Stimulated activated CD4-positive, alpha-beta T cell treated with anti-CD3 and anti-CD28 coated beads, Interleukin-1b, Interleukin-23, amount 100 ng/mL, for 4 hours (primary cell): ENCODE measurements at regions not wholly inside any gene's neighbourhood (a gene's known extent, or its start where the extent isn't known, plus 50 kb on each side); places are given as distances from the start of the nearest gene placed in this dataset.

Experiments used
- DNase-seq, 2 donors: peaks; one replicate each; pipeline ENCODE4 v3.0.0-alpha.2; 2020; ENCODE audit warnings: low read depth in 2 of 2

DNA sequence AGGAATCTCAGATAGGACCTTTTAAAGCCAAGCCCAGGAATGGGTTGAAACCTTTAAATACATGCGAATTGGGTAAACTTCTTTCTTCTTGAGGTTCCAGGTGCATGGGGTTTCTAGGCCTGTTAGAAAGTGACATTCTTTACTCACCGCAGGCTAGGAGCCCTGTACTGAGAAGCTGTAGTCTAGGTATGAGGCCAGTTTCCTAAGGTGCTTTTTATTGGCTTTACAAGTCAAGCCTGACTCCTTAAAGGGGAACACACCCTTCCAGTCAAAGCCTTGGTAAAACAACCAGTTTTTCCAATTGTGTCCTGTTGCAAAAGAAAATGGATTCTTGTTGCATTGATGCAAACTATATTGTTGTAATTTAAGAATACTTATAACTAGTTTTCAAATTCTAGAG is 76.1 kb upstream of the ATP11B start:
- DNase-seq = no peak

DNA sequence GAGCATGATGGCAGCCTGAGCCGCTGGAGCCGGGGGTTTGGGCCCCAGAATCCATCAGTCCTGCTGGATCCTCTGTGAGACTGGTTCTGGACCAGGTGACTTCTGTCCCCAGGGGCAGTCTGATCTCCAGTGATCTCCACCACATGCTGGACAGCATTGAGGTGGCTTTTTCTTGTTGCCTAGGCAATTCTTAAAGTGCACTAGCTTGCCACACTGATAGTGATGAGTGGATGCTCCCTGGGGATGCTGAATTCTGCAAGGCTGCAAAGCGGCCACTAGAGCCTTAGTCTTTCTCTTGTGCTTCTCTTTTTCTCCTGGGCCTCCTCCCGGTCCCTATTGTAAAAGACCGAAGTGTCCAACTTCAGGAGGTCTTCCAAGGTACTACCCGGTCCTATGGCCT is 70.4 kb upstream of the ATP11B start:
- no peak for DNase-seq

DNA sequence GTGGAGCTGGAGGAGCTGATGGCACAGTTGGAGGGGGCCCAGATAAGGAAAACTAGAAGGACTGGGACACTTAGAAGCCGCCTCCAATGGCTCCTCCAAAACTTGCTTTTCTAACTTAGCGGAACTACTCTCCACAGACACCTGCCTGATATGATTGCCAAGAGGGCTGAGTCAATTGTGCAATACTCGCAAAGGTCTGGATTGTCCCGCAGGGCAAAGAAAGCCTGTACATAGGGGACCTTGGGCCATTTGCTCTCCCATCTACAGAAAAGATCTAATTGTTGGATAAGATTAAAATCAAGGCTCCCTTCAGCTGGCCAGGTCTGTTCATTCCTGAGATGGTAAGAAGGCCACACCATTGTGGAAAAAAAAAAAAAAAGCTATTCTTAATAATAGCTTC is 69.7 kb upstream of the ATP11B start:
- DNase-seq = no peak

DNA sequence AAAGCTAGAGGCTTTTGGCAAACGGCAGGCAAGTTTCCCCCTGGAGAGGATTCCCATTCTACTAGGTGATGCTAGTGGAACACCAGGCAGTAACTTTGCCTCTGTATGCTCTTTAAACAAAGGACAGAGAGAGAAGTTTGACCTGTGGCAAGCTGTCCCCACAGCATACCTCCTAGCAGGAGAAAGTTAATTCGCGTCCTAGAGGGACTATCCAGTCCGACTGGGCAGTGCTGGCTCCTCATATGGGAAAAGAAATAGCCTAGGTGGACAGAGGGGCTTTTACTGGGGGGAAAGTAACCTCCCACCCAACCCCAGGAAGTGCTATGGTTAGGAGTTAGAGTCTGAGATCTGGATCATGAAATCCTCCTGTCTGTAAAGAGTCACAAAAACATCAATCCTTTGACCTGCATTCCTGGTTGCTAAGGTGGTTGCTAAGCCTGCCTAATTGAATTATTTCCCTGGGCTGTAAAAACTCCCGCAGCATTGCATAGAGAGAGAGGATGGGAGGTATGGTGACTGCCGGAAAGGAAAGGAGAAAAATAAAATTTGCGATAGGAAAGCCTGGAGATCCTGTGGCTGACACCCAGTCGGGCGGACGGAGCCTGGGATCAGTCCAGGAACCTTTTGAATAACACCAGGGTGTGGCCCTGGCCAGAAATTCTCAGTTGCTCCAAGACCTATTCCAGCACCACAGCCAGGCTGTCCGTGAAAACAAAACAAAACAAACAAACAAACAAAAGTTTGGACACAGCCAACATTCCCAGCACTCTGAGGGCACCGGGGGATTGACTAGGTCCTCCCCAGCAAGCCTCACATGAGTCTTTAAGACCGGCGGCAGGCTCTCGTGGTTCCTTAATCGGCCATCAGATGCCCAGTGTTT is 67.7 kb upstream of the ATP11B start:
- no peak for DNase-seq

DNA sequence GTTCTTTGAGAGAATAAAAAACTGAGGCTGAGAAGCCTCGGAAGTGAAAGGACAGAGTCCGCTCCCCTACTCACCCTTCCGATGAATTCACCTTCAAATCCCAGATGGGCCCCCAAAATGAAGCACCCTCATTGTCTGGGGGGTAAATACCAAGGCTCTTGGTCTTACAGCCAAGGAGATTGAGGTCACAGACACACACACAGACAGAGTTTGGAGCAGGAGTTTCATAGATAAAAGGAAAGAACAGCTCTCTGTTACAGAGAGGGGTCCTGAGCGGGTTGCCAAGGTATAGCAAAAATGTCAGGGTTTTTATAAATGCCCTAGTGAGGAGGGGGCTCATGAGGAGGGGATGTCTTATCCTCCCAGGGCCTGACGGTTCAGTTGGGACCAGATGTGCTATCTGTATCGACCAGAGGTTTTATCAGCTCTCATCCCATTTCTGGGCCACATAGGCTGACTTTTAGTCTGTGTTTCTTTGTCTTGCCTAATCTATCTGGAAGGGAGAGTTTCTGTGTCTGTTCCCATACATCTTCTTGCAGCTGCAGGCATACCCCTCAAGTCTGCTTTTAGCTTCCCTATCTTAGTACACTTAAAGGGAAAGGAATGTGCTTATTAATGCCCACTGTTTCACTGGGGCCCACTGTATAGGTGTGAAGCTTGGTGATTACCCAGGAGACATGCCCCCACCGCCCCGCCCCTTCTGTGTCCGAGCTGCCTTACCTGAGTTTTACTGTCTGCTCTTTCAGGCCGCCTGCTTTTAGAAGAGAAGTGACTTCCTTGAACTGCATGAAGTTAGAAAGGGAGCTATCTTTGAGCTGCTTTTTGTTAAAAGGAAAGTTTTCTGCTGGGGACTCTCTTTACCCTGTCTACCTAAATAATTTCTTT is 66.8 kb upstream of the ATP11B start:
- DNase-seq = no peak

DNA sequence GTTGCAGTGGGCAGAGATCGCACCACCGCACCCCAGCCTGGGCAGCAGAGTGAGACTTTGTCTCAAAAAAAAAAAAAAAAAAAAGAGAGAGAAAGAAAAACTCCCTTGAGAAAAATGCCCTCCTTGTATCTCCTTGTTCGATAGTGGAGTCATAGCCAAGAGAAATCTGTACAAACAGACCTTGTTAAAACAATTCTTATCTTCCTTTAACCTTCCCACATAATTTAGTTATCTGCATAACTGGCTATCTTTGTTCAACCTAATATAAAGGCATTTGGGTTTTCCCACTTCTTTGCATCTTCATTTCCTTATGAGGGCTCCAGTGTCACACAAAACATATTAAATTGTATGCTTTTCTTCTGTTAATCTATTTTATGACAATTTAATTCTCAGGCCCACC is 65.1 kb upstream of the ATP11B start:
- DNase-seq = no peak

DNA sequence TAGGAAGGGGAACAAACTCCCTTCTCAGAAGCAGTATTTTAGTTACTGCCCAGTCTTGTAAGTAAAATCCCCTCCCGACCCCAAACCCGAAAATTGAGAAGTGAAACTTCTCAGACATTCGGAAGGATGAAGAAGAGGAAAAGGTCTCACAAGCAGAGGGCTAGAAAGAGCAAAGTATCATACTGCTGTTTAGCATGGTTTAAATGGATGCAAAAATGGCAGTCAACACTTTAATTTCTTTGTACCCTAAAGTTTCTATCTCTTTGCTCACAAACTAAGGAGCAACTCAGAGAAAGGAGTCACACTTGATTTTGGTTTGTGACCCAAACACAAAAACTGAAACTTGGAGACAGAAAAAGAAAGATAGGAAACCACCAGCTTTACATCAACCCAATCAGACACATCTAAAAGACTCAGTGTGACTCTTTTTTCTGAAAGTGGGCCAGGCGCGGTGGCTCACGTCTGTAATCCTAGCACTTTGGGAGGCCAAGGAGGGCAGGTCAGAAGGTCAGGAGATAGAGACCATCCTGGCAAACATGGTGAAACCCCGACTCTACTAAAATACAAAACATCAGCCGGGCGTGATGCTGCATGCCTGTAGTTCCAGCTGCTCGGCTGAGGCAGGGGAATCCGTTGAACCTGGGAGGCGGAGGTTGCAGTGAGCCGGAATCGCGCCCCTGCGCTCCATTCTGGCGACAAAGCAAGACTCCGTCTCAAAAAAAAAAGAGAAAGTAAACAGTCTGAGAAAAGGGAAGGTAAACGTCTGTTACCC is 63.2 kb upstream of the ATP11B start:
- DNase-seq = no peak

DNA sequence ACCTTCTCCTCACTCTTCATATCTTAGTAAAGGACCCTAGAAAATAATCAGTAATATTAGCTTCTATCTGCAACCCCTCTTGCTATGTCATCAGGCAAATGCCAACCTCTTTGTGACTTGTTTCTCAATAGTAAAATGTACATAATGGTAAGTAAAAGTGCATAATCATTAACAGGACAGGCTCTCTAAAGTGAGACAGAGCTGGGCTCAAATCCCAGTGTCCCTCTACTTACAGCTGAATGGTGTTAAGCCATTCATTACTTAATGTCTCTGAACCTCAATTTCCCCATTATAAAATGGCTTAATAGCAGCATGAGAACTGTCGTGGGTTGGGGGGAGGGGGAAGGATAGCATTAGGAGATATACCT is 62.6 kb upstream of the ATP11B start:
- no peak for DNase-seq

DNA sequence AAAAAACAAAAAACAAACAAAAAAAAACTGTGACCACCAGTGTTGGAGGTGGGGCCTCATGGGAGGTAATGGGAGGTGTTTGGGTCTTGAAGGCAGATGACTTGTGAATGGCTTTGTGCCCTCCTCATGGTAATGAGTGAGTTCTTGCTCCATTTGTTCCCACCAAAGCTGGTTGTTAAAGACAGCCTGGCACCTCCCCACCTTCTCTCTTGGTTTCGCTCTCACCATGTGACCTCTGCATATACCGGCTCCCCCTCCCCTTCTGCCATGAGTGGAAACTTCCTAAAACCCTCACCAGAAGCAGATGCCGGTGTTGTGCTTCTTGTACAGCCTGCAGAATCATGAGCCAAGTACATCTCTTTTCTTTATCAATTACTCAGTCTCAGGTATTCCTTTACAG is 61.5 kb upstream of the ATP11B start:
- no peak for DNase-seq

DNA sequence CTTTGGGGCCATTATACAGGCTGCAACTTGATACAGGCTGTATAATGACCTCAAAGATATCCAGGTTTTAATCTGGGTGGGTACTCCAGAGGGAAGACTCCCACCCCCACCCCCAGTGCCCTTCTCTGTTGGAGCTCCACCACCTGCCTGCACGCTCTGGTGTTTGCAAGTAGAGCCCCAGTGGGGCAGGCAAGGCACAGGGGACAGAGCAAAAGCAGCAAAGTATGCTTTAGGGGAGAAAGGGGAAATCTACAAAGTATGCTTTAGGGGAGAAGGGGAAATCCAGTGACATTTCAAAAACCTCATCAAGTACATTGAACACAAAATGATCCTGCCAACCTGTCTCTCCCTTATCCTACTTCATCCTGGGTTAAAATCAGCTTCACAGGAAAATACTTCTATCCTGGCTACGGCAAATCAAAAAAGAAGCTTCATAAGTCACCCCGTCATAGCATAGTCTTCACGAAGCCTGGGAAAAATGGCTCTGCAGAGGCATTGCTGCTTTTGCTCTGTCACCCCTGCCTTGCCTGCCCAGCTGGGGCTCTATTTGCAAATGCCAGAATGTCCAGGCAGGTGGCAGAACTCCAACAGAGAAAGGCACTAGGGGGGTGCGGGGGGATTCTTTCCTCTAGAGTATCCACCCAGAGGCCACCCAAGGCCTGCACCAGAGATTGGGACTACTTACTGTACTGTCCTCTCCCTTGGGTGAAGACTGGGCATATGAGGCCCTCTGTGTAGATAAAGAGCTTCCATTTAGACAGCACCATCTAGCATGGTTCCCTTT is 60.9 kb upstream of the ATP11B start:
- no peak for DNase-seq

DNA sequence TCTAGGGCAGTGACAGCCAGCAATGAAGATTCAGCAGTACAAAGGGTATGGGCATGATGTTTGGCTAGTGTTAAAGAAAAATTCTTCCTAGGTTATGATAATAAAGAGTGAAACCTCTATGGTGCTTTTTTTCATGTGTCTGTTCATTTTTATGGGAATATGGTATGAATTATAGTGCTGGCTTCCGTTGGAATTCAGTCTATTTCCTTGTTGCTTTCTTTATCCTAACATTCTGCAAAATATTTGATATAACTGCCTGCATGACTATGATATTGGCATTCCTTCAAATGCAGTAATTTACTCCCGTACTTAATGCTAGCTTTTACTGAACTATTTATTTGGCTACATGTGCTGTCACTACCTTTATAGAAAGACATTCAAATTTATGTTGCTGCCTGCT is 57.6 kb upstream of the ATP11B start:
- DNase-seq = no peak

DNA sequence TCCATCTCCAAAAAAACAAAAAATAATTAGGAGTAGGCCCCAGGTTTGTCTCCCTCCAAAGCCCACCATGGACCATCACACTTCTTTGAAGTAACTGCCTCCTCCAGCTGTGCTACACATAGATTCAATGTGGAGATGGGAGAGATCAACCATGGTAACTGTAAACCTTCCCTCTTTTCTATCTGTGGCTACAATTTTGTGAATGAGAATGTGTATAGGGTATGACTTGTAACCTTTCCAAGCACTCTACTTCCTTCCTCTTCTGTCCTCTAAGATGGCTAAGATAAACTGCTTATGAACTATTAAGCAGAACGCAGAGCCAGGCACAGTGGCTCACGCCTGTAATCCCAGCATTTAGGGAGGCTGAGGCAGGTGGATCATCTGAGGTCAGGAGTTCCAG is 55.5 kb upstream of the ATP11B start:
- DNase-seq = no peak

DNA sequence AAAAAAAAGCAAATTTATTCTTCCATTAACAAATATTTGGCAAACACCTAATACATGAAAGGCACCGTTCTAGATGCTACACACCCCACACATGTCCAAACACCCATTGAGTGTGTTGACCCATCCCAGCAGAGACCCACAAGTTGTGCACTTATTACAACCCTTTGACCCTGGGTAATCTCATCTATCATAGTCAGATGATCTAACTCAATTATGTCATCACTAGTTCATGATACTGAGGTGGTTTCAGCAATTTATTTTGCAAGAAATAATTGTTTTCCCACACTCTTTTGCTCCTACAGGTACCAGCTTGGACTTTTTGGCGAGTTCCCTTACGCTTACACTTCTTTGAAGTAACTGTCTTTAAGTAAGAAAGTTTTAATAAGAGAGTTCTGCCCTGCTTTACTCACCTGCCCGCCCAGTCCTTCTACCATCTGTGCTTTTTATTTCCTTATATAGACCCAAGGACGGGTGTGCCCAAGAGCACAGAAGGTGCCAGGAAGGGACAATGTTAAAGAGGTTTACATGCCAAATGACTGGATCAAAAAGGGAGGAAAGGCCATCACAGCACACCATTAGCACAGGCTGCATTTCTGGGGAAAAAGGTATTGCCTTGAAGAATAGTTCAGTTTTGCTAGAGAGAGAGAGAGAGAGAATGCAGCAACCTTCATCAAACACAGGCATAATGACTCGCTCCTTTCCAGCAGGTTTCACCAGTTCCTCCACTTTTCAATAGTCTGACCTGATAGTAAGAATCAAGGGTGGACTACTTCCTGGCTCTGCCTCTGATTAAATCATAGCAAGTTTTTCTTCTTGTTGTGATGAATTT is 54.5 kb upstream of the ATP11B start:
- DNase-seq = no peak

DNA sequence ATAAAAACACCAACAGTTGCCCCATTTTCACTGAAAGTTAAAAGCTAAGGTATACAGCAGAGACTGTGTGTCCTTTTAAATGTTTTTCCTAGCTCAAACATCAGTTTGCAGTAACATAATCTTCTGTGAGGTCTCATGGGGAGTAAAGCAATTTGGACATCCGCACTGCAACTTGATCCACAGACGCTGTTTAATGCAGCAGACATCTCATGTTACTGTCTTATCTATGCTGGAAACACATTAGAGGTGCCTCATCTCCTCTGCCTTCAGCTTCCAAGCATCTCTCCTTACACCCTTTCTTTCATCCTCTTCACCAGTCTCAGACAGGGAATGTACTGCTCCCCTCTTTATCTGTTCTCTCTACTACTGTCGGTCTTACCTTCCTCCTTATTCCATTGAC is 53.7 kb upstream of the ATP11B start:
- DNase-seq = no peak

DNA sequence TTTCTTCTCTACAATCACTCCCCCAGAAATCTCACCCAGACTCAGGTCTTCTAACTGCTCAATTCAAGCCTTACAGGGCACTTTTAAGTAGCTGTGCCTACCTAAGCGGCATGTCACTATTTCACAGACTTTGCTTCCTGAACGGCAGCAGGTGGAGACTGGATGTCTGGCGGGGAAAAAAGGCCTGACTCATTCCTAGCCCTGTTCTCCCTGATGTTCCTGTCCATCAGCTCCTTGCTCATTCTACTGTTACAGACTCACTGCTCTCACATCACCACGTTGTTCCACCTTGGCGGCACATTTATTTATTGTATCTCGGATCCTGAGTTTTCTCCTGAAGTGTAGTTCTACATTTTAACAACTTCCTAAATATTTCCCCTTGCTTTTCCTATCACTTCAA is 52.6 kb upstream of the ATP11B start:
- DNase-seq = no peak

DNA sequence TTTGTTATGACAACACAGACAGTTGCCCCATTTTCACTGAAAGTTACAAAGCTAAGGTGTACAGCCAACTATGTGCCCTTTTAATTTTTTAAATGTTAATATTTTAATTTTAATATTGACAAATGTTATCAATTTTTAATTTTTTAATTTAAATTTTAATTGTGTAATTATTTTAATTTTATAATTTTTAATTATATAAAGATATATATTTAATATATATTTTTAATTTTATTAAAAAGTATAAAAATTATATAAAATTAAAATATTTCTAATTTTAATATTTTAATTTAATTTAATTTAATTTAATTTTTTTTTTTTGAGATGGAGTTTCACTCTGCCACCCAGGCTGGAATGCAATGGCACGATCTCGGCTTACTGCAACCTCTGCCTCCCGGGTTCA is 52.1 kb upstream of the ATP11B start:
- no peak for DNase-seq
